Fibroblast of lung (primary cell): ENCODE measurements at regions not wholly inside any gene's neighbourhood (a gene's known extent, or its start where the extent isn't known, plus 50 kb on each side); places are given as distances from the start of the nearest gene placed in this dataset.

Experiments used
- CTCF ChIP-seq, 2 donors: IDR thresholded peaks in 1 of 2; conservative IDR thresholded peaks in 1 of 2; 1 replicate in 1 of 2; 2 replicates in 1 of 2; pipeline ENCODE4 v1.5.1; 2011 to 2012; ENCODE audit warnings: low read length in 2 of 2, control low read depth in 1 of 2, inconsistent platforms in 1 of 2, low read depth in 1 of 2, mild to moderate bottlenecking in 1 of 2
- EZH2 ChIP-seq: IDR thresholded peaks from 2 replicates; pipeline ENCODE4 v1.5.1; 2012; ENCODE audit warnings: low read length, control low read depth, mild to moderate bottlenecking; ENCODE audit errors: missing control alignments

GRCh38 chr1:31503570-31503969 is 72.7 kb upstream of the TINAGL1 start:
- TF ChIP-seq CTCF (conservative IDR thresholded peaks at IDR 0.05 in 1 of 2, IDR thresholded peaks at IDR 0.05 in 1 of 2; ENCODE audit: low read depth in 1 of 2, low read length in 2 of 2) (no peak), EZH2 (no peak)
